Panc1 (cell line): ENCODE measurements at regions not wholly inside any gene's neighbourhood (a gene's known extent, or its start where the extent isn't known, plus 50 kb on each side); places are given as distances from the start of the nearest gene placed in this dataset.

Source experiments
- ATAC-seq: fragments of 200-7000 bp; cut with Tn5 transposase; 2 replicates; pipeline ENCODE4 v1.9.1; 2020; ENCODE audit warnings: mild to moderate bottlenecking, moderate library complexity
- BruUV-seq: library from RNA; stranded (reverse); fragments of 400-500 nt; replicated peaks from 2 replicates; lab custom pipeline; 2021; lab: Mats Ljungman, UMichigan
- CTCF ChIA-PET: fragments of 300-600 bp; sonication (Branson Sonifier 250); formaldehyde crosslinking; loops from one replicate; lab custom pipeline; 2022; ENCODE audit warnings: antibody characterized with exemption; lab: Charles Lee
- POLR2A ChIA-PET: fragments of 300-600 bp; sonication (Branson Sonifier 250); formaldehyde crosslinking; loops from one replicate; lab custom pipeline; 2022; ENCODE audit warnings: antibody characterized with exemption; lab: Charles Lee
- DNase-seq: peaks from one replicate; pipeline ENCODE4 v3.0.0-alpha.2; 2010; ENCODE audit warnings: low read depth, low spot score
- H3K27ac ChIP-seq: 2 replicates; pipeline ENCODE4 v1.5.1; 2011; ENCODE audit warnings: mild to moderate bottlenecking, low read length, inconsistent platforms
- H3K27me3 ChIP-seq: fragments of 200-500 bp; sonication (Bioruptor generic); 2 replicates; pipeline ENCODE4 v1.6.0; 2014; ENCODE audit warnings: low read length, inconsistent platforms; ENCODE audit not compliant: control insufficient read depth, insufficient read depth
- H3K36me3 ChIP-seq: fragments of 200-500 bp; sonication (Bioruptor generic); 2 replicates; pipeline ENCODE4 v1.5.1; 2014; ENCODE audit warnings: inconsistent platforms, mild to moderate bottlenecking, low read length, moderate library complexity; ENCODE audit not compliant: control insufficient read depth, insufficient read depth
- H3K4me1 ChIP-seq: 2 replicates; pipeline ENCODE4 v1.5.1; 2011; ENCODE audit warnings: inconsistent platforms, mild to moderate bottlenecking, low read length, moderate library complexity; ENCODE audit not compliant: control insufficient read depth, insufficient read depth
- H3K4me3 ChIP-seq, 2 experiments: 2 replicates each; pipeline ENCODE4 v1.5.1; 2011 to 2012; ENCODE audit warnings: low read depth in 2 of 2, low read length in 2 of 2, mild to moderate bottlenecking in 2 of 2, inconsistent platforms in 1 of 2, moderate library complexity in 1 of 2
- H3K9me3 ChIP-seq: fragments of 200-500 bp; sonication (Bioruptor generic); 2 replicates; pipeline ENCODE4 v1.5.1; 2014; ENCODE audit warnings: low read depth, mild to moderate bottlenecking, inconsistent platforms, low read length, moderate library complexity; ENCODE audit not compliant: control insufficient read depth, insufficient read depth
- CTCF ChIP-seq: fragments of 450-650 bp; IDR thresholded peaks from 2 replicates; pipeline ENCODE4 v1.5.1; 2017; ENCODE audit warnings: mild to moderate bottlenecking
- POLR2AphosphoS5 ChIP-seq: IDR thresholded peaks from 2 replicates; pipeline ENCODE4 v1.6.1; 2012; ENCODE audit warnings: mild to moderate bottlenecking, low read depth, low read length, moderate library complexity
- REST ChIP-seq, 2 experiments: IDR thresholded peaks; 2 replicates each; pipeline ENCODE4 v1.6.1; 2011 to 2012; ENCODE audit warnings: low read depth in 2 of 2, control low read depth in 1 of 2, low read length in 1 of 2, mild to moderate bottlenecking in 1 of 2, moderate library complexity in 1 of 2; ENCODE audit not compliant: insufficient read depth in 1 of 2
- SIN3A ChIP-seq: IDR thresholded peaks from 2 replicates; pipeline ENCODE4 v1.6.1; 2012; ENCODE audit warnings: low read depth, mild to moderate bottlenecking, low read length, moderate library complexity, borderline replicate concordance; ENCODE audit not compliant: insufficient read depth
- TCF7L2 ChIP-seq: IDR thresholded peaks from 2 replicates; pipeline ENCODE4 v1.6.1; 2011; ENCODE audit warnings: mild to moderate bottlenecking, low read depth, low read length, inconsistent platforms
- in situ Hi-C: cut with HindIII; loops from 2 replicates; pipeline ENCODE4 v1.10.0; 2016; ENCODE audit warnings: low sequenced_read_pairs, low pct_unique_long_range_greater_than_20kb
- intact Hi-C: fragments of 100-400 bp; cut with micrococcal nuclease; formaldehyde crosslinking; loops from one replicate; pipeline ENCODE4 v1.10.0; 2022; ENCODE audit not compliant: unreplicated experiment

- no peaks in the 10 kb centered on the region for H3K9me3 ChIP-seq
- intact Hi-C loops (no loop called here), in situ Hi-C loops (no loop called here)
- no peak for ATAC-seq
- H3K27ac ChIP-seq, result no peak overlapping the region
- no TSS peak for BruUV-seq
- H3K27me3 ChIP-seq, result no peaks in the 10 kb centered on the region
- POLR2A ChIA-PET, result no interaction called here
- no peak overlapping the region for H3K4me3 ChIP-seq
- no peak for TF ChIP-seq TCF7L2
- no peak for TF ChIP-seq REST (IDR thresholded peaks at IDR 0.05; ENCODE audit: insufficient read depth in 1 of 2, low read depth in 2 of 2, low read length in 1 of 2)
- no peak for TF ChIP-seq SIN3A
- TF ChIP-seq POLR2AphosphoS5, result no peak
- TF ChIP-seq CTCF, result no peak
- DNase-seq, result no peak
- H3K36me3 ChIP-seq, result no peaks in the 10 kb centered on the region
- CTCF ChIA-PET, result no interaction called here
- H3K4me1 ChIP-seq, result no peaks in the 10 kb centered on the region
Measured at GRCh38 chr5:148906968-148907367, 80.6 kb downstream of the ADRB2 start.

- intact Hi-C loops, result no loop called here
- no peaks in the 10 kb centered on the region for H3K36me3 ChIP-seq
- no peaks in the 10 kb centered on the region for H3K27me3 ChIP-seq
- BruUV-seq, result no TSS peak
- ATAC-seq (no peak), DNase-seq (no peak)
- peaks cover 8% of the 10 kb centered on the region for H3K4me1 ChIP-seq
- ChIA-PET POLR2A (no interaction called here), CTCF (no interaction called here)
- no peak overlapping the region for H3K27ac ChIP-seq
- in situ Hi-C loops, result no loop called here
- no peaks in the 10 kb centered on the region for H3K9me3 ChIP-seq
- no peak overlapping the region for H3K4me3 ChIP-seq
- TF ChIP-seq SIN3A (no peak), REST (IDR thresholded peaks at IDR 0.05; ENCODE audit: insufficient read depth in 1 of 2, low read depth in 2 of 2, low read length in 1 of 2) (no peak), CTCF (no peak), POLR2AphosphoS5 (no peak), TCF7L2 (no peak)
Measured at GRCh38 chr5:148909040-148909439, 82.6 kb downstream of the ADRB2 start.
